ENCODE measurements at regions not wholly inside any gene's neighbourhood (a gene's known extent, or its start where the extent isn't known, plus 50 kb on each side); places are given as distances from the start of the nearest gene placed in this dataset.

- WGBS (ENCODE audit: insufficient coverage, low lambda C conversion rate) = 60% methylated on average over 1 of the region's 7 CpGs
- Histone ChIP-seq H3K36me3 (ENCODE audit: control insufficient read depth, insufficient read depth, low read length) (no peaks in the 10 kb centered on the region), H3K27ac (ENCODE audit: low read length) (no peak overlapping the region), H3K9me3 (ENCODE audit: control insufficient read depth, low read depth, low read length) (no peaks in the 10 kb centered on the region), H3K27me3 (ENCODE audit: control insufficient read depth, insufficient read depth, low read length) (no peaks in the 10 kb centered on the region), H3K4me3 (ENCODE audit: low read length) (no peak overlapping the region), H3K4me1 (ENCODE audit: control insufficient read depth, insufficient read depth, low read length) (no peaks in the 10 kb centered on the region)
- no peak for DNase-seq
Observed at GRCh38 chr17:13784434-13785095, 182.8 kb upstream of the HS3ST3A1 start.

DNA sequence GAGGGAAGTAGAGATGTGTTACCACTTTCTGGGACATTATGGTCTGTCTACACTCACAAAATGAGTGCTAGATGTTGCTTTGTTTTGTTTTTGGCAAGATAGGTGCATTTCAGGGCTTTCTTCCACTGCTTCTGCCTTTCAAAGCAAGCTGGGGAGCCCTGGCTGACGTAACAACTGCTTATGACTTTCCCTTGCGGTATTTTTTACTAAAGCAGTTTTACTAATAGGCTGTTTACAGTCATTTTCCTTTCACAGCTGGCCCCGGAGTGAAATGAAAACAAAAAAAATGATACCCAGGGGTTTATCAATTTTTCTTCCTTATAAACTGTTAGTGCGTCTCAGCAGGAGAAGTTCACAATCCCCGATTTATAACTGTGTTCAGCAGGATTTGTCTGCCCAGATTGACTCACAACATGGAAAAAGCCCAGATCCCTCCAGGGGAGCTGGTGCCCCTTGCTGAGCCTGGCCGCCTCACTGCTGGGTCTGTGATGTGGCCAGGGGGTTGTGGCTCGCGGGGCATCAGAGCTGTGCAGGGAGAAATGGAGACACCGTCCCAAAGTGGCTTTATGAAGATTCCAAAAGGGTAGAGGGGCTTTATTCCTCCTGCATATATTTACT is 184.4 kb upstream of the HS3ST3A1 start:
- no CpG with 5 or more reads among the region's 9 CpGs for WGBS (ENCODE audit: insufficient coverage, low lambda C conversion rate)
- Histone ChIP-seq H3K4me3 (ENCODE audit: low read length) (no peak overlapping the region), H3K4me1 (ENCODE audit: control insufficient read depth, insufficient read depth, low read length) (no peaks in the 10 kb centered on the region), H3K27me3 (ENCODE audit: control insufficient read depth, insufficient read depth, low read length) (no peaks in the 10 kb centered on the region), H3K36me3 (ENCODE audit: control insufficient read depth, insufficient read depth, low read length) (no peaks in the 10 kb centered on the region), H3K27ac (ENCODE audit: low read length) (no peak overlapping the region), H3K9me3 (ENCODE audit: control insufficient read depth, low read depth, low read length) (no peaks in the 10 kb centered on the region)
- DNase-seq = no peak

DNA sequence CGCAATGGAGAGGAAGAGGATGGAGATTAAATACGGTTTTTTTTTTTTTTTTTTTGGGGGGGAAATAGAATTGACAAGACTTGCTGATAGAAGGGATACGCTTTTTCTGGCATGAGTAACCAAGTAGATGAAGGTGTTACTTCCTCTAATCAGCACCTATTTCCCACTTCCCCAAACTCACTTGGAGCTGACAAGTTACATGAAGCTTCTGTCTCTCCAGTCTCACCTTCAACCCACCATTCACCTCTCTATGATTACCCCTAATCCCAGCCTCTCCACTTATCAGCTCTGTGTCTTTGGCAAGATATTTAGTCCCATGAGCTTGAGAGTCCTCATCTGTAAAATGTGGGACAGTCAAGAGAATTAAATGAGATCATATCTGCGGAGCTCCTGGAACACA is 185.9 kb upstream of the HS3ST3A1 start:
- no peak for DNase-seq
- Histone ChIP-seq H3K36me3 (ENCODE audit: control insufficient read depth, insufficient read depth, low read length) (no peaks in the 10 kb centered on the region), H3K4me3 (ENCODE audit: low read length) (no peak overlapping the region), H3K9me3 (ENCODE audit: control insufficient read depth, low read depth, low read length) (no peaks in the 10 kb centered on the region), H3K27ac (ENCODE audit: low read length) (no peak overlapping the region), H3K27me3 (ENCODE audit: control insufficient read depth, insufficient read depth, low read length) (no peaks in the 10 kb centered on the region), H3K4me1 (ENCODE audit: control insufficient read depth, insufficient read depth, low read length) (no peaks in the 10 kb centered on the region)
- WGBS (ENCODE audit: insufficient coverage, low lambda C conversion rate) = 100% methylated on average over 1 of the region's 4 CpGs

- no peaks in the 10 kb centered on the region for H3K36me3 ChIP-seq (ENCODE audit: control insufficient read depth, insufficient read depth, low read length)
- H3K27ac ChIP-seq (ENCODE audit: low read length) = no peak overlapping the region
- no peak overlapping the region for H3K4me3 ChIP-seq (ENCODE audit: low read length)
- H3K4me1 ChIP-seq (ENCODE audit: control insufficient read depth, insufficient read depth, low read length) = no peaks in the 10 kb centered on the region
- DNase-seq = no peak
- no peaks in the 10 kb centered on the region for H3K9me3 ChIP-seq (ENCODE audit: control insufficient read depth, low read depth, low read length)
- no CpG with 5 or more reads among the region's 2 CpGs for WGBS (ENCODE audit: insufficient coverage, low lambda C conversion rate)
- no peaks in the 10 kb centered on the region for H3K27me3 ChIP-seq (ENCODE audit: control insufficient read depth, insufficient read depth, low read length)
Observed at GRCh38 chr17:13788385-13788784, 186.7 kb upstream of the HS3ST3A1 start.

DNA sequence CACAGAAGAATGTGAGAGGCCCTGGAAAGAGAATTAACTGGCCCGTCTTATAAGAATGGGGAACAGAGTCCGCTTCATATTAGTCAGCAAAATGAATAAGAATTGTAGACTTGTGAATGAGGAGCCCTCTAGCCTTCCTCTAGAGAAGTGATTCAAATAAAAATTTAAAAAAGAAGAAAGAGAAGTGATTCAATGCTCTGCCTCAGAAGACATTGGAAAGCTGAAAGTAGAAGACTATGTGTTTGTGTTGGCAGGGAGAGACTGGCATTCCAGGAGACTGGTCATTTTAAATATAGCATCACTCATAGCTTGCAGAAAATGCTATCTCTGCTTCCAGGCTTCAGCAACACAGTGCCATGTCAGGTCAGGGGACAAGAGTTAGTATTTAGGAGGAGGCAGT is 190.6 kb upstream of the HS3ST3A1 start:
- no peaks in the 10 kb centered on the region for H3K36me3 ChIP-seq (ENCODE audit: control insufficient read depth, insufficient read depth, low read length)
- no peak overlapping the region for H3K27ac ChIP-seq (ENCODE audit: low read length)
- WGBS (ENCODE audit: insufficient coverage, low lambda C conversion rate) = 100% methylated on average over 1 of the region's 2 CpGs
- H3K4me1 ChIP-seq (ENCODE audit: control insufficient read depth, insufficient read depth, low read length) = no peaks in the 10 kb centered on the region
- no peaks in the 10 kb centered on the region for H3K27me3 ChIP-seq (ENCODE audit: control insufficient read depth, insufficient read depth, low read length)
- DNase-seq = no peak
- no peaks in the 10 kb centered on the region for H3K9me3 ChIP-seq (ENCODE audit: control insufficient read depth, low read depth, low read length)
- no peak overlapping the region for H3K4me3 ChIP-seq (ENCODE audit: low read length)

DNA sequence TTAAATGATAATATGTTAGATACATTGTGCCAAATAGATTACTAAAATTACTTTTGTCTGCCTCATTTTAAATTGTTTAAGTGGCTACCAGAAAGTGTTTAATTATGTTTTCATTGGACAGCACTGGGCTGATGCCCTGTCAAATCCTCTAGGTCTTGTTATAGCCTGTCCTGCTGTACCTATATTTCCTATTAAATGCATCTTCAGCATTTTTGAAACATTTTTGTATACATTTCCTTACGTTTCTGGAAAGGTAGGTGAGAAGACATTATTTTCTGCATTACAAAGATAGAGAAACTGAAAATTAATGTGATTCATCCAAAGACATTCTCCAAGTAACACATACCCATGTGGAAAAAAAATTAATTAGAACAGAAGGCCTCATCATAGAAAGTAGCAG is 192.2 kb upstream of the HS3ST3A1 start:
- DNase-seq = no peak
- no peaks in the 10 kb centered on the region for H3K9me3 ChIP-seq (ENCODE audit: control insufficient read depth, low read depth, low read length)
- 100% methylated on average over 1 of the region's 1 CpG for WGBS (ENCODE audit: insufficient coverage, low lambda C conversion rate)
- no peaks in the 10 kb centered on the region for H3K36me3 ChIP-seq (ENCODE audit: control insufficient read depth, insufficient read depth, low read length)
- no peak overlapping the region for H3K27ac ChIP-seq (ENCODE audit: low read length)
- H3K4me1 ChIP-seq (ENCODE audit: control insufficient read depth, insufficient read depth, low read length) = no peaks in the 10 kb centered on the region
- no peak overlapping the region for H3K4me3 ChIP-seq (ENCODE audit: low read length)
- no peaks in the 10 kb centered on the region for H3K27me3 ChIP-seq (ENCODE audit: control insufficient read depth, insufficient read depth, low read length)

- no peaks in the 10 kb centered on the region for H3K4me1 ChIP-seq (ENCODE audit: control insufficient read depth, insufficient read depth, low read length)
- no peak overlapping the region for H3K27ac ChIP-seq (ENCODE audit: low read length)
- H3K36me3 ChIP-seq (ENCODE audit: control insufficient read depth, insufficient read depth, low read length) = no peaks in the 10 kb centered on the region
- no peak for DNase-seq
- H3K9me3 ChIP-seq (ENCODE audit: control insufficient read depth, low read depth, low read length) = no peaks in the 10 kb centered on the region
- H3K27me3 ChIP-seq (ENCODE audit: control insufficient read depth, insufficient read depth, low read length) = no peaks in the 10 kb centered on the region
- no peak overlapping the region for H3K4me3 ChIP-seq (ENCODE audit: low read length)
Observed at GRCh38 chr17:13797863-13798262, 196.1 kb upstream of the HS3ST3A1 start.

DNA sequence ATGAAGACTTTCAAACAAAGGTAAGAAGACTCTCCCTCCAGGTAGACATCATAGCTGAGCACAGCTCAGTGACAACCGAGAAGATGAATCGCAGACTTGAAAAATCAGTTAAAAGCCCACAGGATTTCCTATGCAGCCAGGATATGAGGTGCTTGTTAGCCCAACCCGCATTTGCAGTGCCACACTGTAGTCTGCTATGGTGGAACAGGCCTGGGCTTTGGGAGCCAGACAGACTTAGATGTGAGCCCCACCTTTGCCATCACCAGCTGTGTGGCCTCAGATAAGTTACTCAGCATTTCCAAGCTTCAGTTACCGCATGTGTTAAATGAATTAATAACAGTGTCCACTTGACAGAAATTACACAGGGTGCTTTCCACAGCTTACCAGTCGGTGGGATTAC is 204.4 kb upstream of the HS3ST3A1 start:
- Histone ChIP-seq H3K4me1 (ENCODE audit: control insufficient read depth, insufficient read depth, low read length) (no peaks in the 10 kb centered on the region), H3K9me3 (ENCODE audit: control insufficient read depth, low read depth, low read length) (no peaks in the 10 kb centered on the region), H3K36me3 (ENCODE audit: control insufficient read depth, insufficient read depth, low read length) (no peaks in the 10 kb centered on the region), H3K4me3 (ENCODE audit: low read length) (no peak overlapping the region), H3K27me3 (ENCODE audit: control insufficient read depth, insufficient read depth, low read length) (no peaks in the 10 kb centered on the region), H3K27ac (ENCODE audit: low read length) (no peak overlapping the region)
- WGBS (ENCODE audit: insufficient coverage, low lambda C conversion rate) = no CpG with 5 or more reads among the region's 5 CpGs
- no peak for DNase-seq

DNA sequence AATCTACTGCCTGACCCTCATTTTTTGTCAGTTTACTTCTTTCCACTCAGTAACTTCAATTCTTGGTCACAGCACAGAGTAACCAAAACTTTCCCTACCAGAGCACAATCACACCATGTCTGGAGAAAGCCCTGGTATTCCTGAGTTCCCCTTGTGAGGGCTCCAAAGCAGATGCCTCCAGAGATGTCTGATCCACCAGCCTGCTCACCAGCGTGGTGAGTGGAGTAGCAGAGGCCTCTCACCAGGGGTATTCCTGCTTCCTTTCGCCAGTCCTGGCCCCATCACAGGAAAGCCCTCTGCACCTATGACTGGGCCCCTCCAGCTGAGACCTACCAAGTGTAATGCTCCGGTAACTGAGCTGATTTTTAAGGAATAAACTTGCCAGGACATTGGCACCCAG is 205.4 kb upstream of the HS3ST3A1 start:
- no peaks in the 10 kb centered on the region for H3K9me3 ChIP-seq (ENCODE audit: control insufficient read depth, low read depth, low read length)
- H3K4me1 ChIP-seq (ENCODE audit: control insufficient read depth, insufficient read depth, low read length) = no peaks in the 10 kb centered on the region
- no peak overlapping the region for H3K27ac ChIP-seq (ENCODE audit: low read length)
- H3K27me3 ChIP-seq (ENCODE audit: control insufficient read depth, insufficient read depth, low read length) = no peaks in the 10 kb centered on the region
- H3K4me3 ChIP-seq (ENCODE audit: low read length) = no peak overlapping the region
- H3K36me3 ChIP-seq (ENCODE audit: control insufficient read depth, insufficient read depth, low read length) = no peaks in the 10 kb centered on the region
- no peak for DNase-seq
- no CpG with 5 or more reads among the region's 3 CpGs for WGBS (ENCODE audit: insufficient coverage, low lambda C conversion rate)

- Histone ChIP-seq H3K4me3 (ENCODE audit: low read length) (no peak overlapping the region), H3K4me1 (ENCODE audit: control insufficient read depth, insufficient read depth, low read length) (no peaks in the 10 kb centered on the region), H3K27me3 (ENCODE audit: control insufficient read depth, insufficient read depth, low read length) (no peaks in the 10 kb centered on the region), H3K27ac (ENCODE audit: low read length) (no peak overlapping the region), H3K36me3 (ENCODE audit: control insufficient read depth, insufficient read depth, low read length) (no peaks in the 10 kb centered on the region), H3K9me3 (ENCODE audit: control insufficient read depth, low read depth, low read length) (no peaks in the 10 kb centered on the region)
- DNase-seq = no peak
- no CpG with 5 or more reads among the region's 2 CpGs for WGBS (ENCODE audit: insufficient coverage, low lambda C conversion rate)
Observed at GRCh38 chr17:13812350-13812749, 210.6 kb upstream of the HS3ST3A1 start.
